Progenitor cell of endocrine pancreas (in vitro differentiated cells): ENCODE measurements at regions not wholly inside any gene's neighbourhood (a gene's known extent, or its start where the extent isn't known, plus 50 kb on each side); places are given as distances from the start of the nearest gene placed in this dataset.

Experiments used
- DNase-seq: peaks from one replicate; pipeline ENCODE4 v3.0.0; 2021; ENCODE audit warnings: low spot score; ENCODE audit not compliant: unreplicated experiment
- H3K27ac Mint-ChIP-seq: 2 replicates; pipeline ENCODE4 v1.8.0; 2021; ENCODE audit warnings: mild to moderate bottlenecking, moderate library complexity, mixed read lengths
- H3K27me3 Mint-ChIP-seq: 2 replicates; pipeline ENCODE4 v1.8.0; 2021; ENCODE audit warnings: mixed read lengths
- H3K36me3 Mint-ChIP-seq: 2 replicates; pipeline ENCODE4 v1.8.0; 2022; ENCODE audit warnings: mixed read lengths; ENCODE audit not compliant: insufficient read depth
- H3K4me1 Mint-ChIP-seq: 2 replicates; pipeline ENCODE4 v1.8.0; 2021; ENCODE audit warnings: low read depth, mixed read lengths
- H3K4me3 Mint-ChIP-seq: 2 replicates; pipeline ENCODE4 v1.8.0; 2021; ENCODE audit warnings: low read depth, mild to moderate bottlenecking, moderate library complexity, mixed read lengths
- H3K9me3 Mint-ChIP-seq: 2 replicates; pipeline ENCODE4 v1.8.0; 2021; ENCODE audit warnings: low read depth, mixed read lengths
- CTCF ChIP-seq: fragments of 200-600 bp; sonication (generic); IDR thresholded peaks from one replicate; pipeline ENCODE4 v1.5.0; 2021; ENCODE audit warnings: antibody characterized with exemption, mild to moderate bottlenecking; ENCODE audit not compliant: unreplicated experiment

- Mint-ChIP-seq H3K27me3 (peaks cover 46% of the 10 kb centered on the region), H3K4me1 (peaks cover 3% of the 10 kb centered on the region)
These were observed 93.1 kb downstream of the CD8B2 start for GRCh38 chr2:106580241-106580640.

GRCh38 chr2:106581328-106581727 lies 94.2 kb downstream of the CD8B2 start:
- TF ChIP-seq CTCF, result no peak
- Mint-ChIP-seq H3K27ac (no peak overlapping the region), H3K9me3 (peaks cover 5% of the 10 kb centered on the region), H3K27me3 (peaks cover 57% of the 10 kb centered on the region), H3K4me1 (peaks cover 2% of the 10 kb centered on the region), H3K36me3 (no peaks in the 10 kb centered on the region), H3K4me3 (no peak overlapping the region)
- DNase-seq, result no peak

More at GRCh38 chr2:106580241-106580640, 93.1 kb downstream of the CD8B2 start:
- Mint-ChIP-seq H3K4me3 (no peak overlapping the region), H3K27ac (no peak overlapping the region), H3K9me3 (peaks cover 3% of the 10 kb centered on the region), H3K36me3 (no peaks in the 10 kb centered on the region)
- DNase-seq, result no peak
- no peak for TF ChIP-seq CTCF

- H3K27ac Mint-ChIP-seq, result no peak overlapping the region
- no peaks in the 10 kb centered on the region for H3K36me3 Mint-ChIP-seq
- H3K4me1 Mint-ChIP-seq, result peaks cover 2% of the 10 kb centered on the region
- peaks cover 57% of the 10 kb centered on the region for H3K27me3 Mint-ChIP-seq
- no peak for TF ChIP-seq CTCF
- H3K4me3 Mint-ChIP-seq, result peak overlapping the region; percentile 77
- H3K9me3 Mint-ChIP-seq, result peaks cover 5% of the 10 kb centered on the region
- no peak for DNase-seq
These were observed 94.6 kb downstream of the CD8B2 start for GRCh38 chr2:106581755-106582147.

GRCh38 chr2:106582148-106583143 lies 95.3 kb downstream of the CD8B2 start:
- peak; percentile 56 for DNase-seq
- H3K27ac Mint-ChIP-seq, result peak overlapping the region; percentile 40
- H3K4me3 Mint-ChIP-seq, result peak overlapping the region; percentile 77
- peak; percentile 72 for TF ChIP-seq CTCF
- H3K27me3 Mint-ChIP-seq, result peaks cover 61% of the 10 kb centered on the region
- H3K36me3 Mint-ChIP-seq, result no peaks in the 10 kb centered on the region
- peaks cover 5% of the 10 kb centered on the region for H3K9me3 Mint-ChIP-seq
- H3K4me1 Mint-ChIP-seq, result peaks cover 2% of the 10 kb centered on the region

GRCh38 chr2:106584304-106584954 lies 97.3 kb downstream of the CD8B2 start:
- Mint-ChIP-seq H3K27me3 (peaks cover 52% of the 10 kb centered on the region), H3K27ac (no peak overlapping the region), H3K9me3 (peaks cover 5% of the 10 kb centered on the region), H3K4me1 (peaks cover 2% of the 10 kb centered on the region), H3K36me3 (no peaks in the 10 kb centered on the region), H3K4me3 (no peak overlapping the region)
- no peak for DNase-seq
- TF ChIP-seq CTCF, result no peak
